ENCODE measurements at regions not wholly inside any gene's neighbourhood (a gene's known extent, or its start where the extent isn't known, plus 50 kb on each side); places are given as distances from the start of the nearest gene placed in this dataset.

DNA sequence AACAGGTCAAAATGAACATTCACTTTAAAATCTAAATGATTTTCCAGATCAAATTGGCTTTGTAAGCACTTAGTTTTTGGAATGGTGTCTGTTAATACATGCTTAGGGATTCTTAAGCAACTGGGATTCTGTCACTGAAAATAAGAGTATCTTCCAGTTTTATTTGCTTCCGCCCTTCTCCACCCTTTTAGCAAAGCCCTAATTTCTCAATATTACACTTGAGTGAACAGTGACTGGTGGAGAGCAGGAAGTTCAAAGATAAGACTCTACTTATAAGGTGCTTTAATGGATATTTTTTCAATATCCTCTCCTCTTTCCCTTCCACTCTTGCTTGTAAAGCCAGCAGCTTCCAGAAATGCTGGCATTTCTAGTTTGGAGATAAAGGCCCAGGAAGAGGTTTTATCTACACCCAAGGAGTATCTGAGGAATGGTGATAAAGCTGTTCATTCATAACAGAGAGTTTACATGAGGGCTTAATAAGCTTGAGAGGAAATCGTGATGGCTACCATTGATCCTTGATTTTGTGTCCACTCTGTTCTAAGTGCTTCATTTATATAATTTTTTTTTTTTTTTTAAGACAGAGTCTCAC, 265.9 kb upstream of the PRICKLE1 start:
- DNase-seq (ENCODE audit: low read depth) = no peak

DNA sequence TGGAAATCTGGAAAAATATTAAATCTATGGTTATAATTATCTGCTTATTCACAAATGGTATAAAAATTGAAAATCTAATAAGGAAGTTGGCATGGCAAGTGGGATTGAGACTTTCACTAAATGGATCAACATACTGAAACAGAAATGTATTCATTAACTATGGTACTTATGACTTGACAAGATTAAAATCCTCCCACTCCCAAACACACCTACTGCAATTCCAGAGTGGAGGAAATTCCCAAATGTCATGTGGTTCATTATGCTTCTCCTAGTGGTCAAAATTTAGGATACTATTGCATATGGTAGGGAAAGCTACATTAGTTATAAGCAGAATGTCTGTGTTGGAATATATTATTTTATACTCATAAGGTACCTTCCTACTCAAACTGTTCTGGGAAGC, 265.3 kb upstream of the PRICKLE1 start:
- DNase-seq (ENCODE audit: low read depth) = no peak

DNA sequence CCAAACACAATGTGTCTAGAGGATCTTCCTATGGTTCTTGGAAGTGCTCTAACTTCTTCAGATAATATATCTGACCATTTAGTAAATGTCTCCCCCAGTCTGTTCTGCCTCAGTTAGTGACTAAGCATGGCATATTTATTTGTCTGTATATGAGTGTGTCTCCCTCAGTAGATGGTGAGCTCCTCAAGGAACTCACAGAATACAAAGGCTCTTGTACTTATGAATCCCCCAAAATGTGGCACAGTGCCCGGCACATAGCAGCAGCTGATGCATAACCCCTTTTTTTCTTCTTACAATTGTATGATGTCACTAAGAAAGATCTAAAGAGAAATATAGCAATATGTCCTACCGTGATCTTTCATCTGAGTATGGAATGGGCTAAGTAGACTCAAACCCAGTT, 264.7 kb upstream of the PRICKLE1 start:
- no peak for DNase-seq (ENCODE audit: low read depth)

GRCh38 chr12:42853370-42854140, 264.0 kb upstream of the PRICKLE1 start:
- DNase-seq (ENCODE audit: low read depth) = no peak

- no peak for DNase-seq (ENCODE audit: low read depth)
Observed at GRCh38 chr12:42846782-42847181, 257.2 kb upstream of the PRICKLE1 start.

DNA sequence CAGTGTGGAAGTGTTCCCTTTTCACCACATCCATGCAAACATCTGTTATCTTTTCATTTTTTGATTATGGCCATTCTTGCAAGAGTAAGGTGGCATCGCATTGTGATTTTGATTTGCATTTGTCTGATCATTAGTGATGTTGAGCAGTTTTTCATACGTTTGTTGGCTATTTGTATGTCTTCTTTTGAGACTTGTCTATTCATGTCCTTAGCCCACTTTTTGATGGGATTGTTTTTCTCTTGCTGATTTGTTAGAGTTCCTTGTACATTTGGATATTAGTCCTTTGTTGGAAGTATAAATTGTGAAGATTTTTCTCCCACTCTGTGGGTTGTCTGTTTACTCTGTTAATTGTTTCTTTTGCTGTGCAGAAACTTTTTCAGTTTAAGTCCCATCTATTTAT, 244.5 kb upstream of the PRICKLE1 start:
- no peak for DNase-seq (ENCODE audit: low read depth)

- DNase-seq (ENCODE audit: low read depth) = no peak
Observed at GRCh38 chr12:42828836-42829235, 239.3 kb upstream of the PRICKLE1 start.

GRCh38 chr12:42824327-42824726, 234.8 kb upstream of the PRICKLE1 start:
- no peak for DNase-seq (ENCODE audit: low read depth)

GRCh38 chr12:42823679-42824078, 234.1 kb upstream of the PRICKLE1 start:
- no peak for DNase-seq (ENCODE audit: low read depth)

- no peak for DNase-seq (ENCODE audit: low read depth)
Observed at GRCh38 chr12:42819846-42820245, 230.3 kb upstream of the PRICKLE1 start.

- no peak for DNase-seq (ENCODE audit: low read depth)
Observed at GRCh38 chr12:42815068-42815467, 225.5 kb upstream of the PRICKLE1 start.

- no peak for DNase-seq (ENCODE audit: low read depth)
Observed at GRCh38 chr12:42812871-42813270, 223.3 kb upstream of the PRICKLE1 start.

- DNase-seq (ENCODE audit: low read depth) = no peak
Observed at GRCh38 chr12:42812086-42812485, 222.5 kb upstream of the PRICKLE1 start.

DNA sequence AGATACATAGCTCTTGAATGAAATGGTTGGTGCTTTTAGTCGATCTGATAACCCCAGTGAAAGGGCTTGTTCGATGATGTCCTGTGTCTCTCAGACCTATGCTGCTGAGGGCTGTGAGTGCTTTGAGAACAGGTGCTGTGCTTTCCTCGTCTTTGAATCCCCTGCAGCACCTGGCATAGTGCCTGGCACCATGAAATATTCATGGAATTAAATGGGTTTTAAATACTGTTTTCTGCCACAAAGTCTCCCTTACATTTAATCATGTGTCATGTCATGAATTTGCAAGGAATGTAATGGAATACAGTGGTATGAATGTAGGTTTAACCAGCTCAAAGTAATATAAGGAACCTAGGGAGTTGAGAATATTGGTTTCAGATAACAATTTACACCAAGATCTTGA, 220.5 kb upstream of the PRICKLE1 start:
- DNase-seq (ENCODE audit: low read depth) = no peak

DNA sequence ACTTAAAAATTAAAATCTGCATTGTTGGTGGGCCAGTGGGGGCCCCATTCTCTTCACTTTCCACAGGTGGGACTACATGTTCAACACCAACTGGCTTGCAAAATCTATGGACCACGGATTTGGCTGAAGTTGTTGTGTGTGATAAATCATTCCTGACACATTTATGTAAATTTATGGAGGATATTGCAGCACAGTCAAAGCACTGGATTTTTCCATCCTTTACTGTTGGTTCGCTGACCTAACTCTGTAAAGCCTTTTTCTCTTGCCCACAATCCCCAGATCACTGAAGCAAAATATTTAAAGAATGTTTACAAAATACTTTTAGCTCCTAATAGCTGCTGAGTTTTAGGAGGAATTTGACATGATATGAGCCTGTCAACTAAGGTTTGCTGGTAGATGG, 219.7 kb upstream of the PRICKLE1 start:
- DNase-seq (ENCODE audit: low read depth) = no peak

- DNase-seq (ENCODE audit: low read depth) = no peak
Observed at GRCh38 chr12:42807766-42808165, 218.2 kb upstream of the PRICKLE1 start.

- DNase-seq (ENCODE audit: low read depth) = no peak
Observed at GRCh38 chr12:42807251-42807650, 217.7 kb upstream of the PRICKLE1 start.

DNA sequence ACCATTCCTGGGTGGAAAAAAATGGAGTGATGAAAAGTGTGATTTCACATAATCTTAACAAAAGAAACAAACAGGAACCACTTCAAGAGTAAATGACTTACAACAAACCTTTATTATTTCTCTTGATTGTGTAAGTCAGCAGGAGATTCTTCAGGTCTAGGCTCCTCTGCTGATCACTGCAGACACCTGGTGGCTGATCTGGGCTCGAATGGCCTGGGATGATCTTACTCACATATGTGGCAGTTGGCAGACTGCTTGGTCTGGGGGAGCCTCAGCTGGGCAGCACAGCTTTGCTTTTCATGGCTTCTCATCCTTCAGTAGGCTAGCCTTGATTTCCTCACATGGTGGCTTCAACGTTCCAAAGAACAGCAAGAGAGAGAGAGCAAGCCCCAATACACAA, 215.4 kb upstream of the PRICKLE1 start:
- DNase-seq (ENCODE audit: low read depth) = no peak

DNA sequence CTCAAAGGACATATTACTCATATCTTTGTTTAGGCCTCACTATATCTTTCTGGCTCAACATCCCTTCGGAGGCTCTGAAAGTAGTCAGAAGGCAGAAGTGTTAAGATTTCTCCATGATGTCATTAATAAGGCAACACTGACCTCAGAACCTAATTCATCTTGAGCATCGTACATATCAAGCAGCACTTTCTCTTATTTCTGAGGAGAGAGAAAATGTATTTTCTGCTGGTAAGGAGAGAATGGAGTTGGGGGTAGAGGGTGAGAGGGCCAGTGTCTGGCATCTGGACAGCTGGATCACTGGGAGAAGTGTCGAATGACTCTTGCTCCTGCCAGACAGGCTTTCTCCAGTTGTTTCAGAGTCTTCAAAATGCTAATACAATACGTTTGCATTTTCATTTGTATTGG, 213.2 kb upstream of the PRICKLE1 start:
- peak; percentile 16 for DNase-seq (ENCODE audit: low read depth)

GRCh38 chr12:42801271-42801670, 211.7 kb upstream of the PRICKLE1 start:
- no peak for DNase-seq (ENCODE audit: low read depth)

DNA sequence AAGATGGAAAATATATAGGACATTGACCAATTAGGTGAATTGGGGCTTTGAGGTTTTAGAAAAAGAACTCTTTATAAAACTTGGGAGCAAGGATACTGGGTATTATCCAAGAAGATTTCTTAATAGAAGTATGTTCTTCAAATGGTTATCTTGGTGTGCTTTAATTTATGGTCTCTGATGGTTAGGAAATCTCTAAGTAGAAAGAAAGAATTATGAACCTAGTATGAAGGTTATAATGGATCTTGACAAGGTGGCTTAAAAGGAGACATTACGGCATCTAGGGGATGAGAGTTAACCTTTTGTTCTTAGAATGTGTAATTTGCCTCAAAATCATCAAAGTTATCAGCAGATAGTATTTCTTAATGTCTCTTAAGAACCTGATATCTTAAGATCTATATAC, 210.4 kb upstream of the PRICKLE1 start:
- DNase-seq (ENCODE audit: low read depth) = no peak

DNA sequence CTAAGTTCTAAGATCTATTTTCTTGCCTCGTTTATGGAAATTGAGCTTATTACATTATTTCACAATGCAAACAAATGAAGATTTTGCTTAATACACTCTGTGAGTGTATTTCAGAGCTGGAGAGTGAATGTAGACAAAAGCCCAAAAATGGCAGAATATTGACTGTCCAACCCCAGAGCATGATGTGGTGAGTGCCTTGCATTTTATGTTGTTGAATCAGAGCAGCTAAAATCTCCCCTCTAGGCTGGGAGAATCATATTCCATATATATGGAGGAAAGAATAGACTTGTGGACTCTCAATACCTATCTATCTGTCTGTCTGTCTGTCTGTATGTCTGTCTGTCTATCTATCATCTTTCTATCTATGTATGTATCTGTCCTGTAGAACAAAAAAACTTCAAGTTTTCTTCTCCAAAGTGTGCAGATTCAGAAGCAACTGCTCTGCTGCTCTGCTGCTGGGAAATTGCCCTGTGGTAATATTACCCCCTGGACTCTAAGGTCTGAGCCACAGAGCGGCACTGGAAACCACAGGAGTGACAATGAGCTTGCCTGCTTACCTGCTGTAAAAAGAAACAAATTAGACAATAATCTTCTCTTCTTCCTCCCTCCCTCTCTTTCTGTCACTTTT, 209.4 kb upstream of the PRICKLE1 start:
- no peak for DNase-seq (ENCODE audit: low read depth)

- DNase-seq (ENCODE audit: low read depth) = no peak
Observed at GRCh38 chr12:42794806-42795205, 205.3 kb upstream of the PRICKLE1 start.

- DNase-seq (ENCODE audit: low read depth) = no peak
Observed at GRCh38 chr12:42793166-42793565, 203.6 kb upstream of the PRICKLE1 start.

Data from fibroblast of the conjunctiva (primary cell).